ENCODE measurements at regions not wholly inside any gene's neighbourhood (a gene's known extent, or its start where the extent isn't known, plus 50 kb on each side); places are given as distances from the start of the nearest gene placed in this dataset.
A peak's percentile ranks its signal among the peaks of the same experiment; 100 is the strongest.
"Not testable (repeated sequence)": the region's sequence is repeated elsewhere in the genome, so short reads cannot be mapped to it uniquely, and the experiment has no call there.

- CTCF ChIA-PET = interaction anchor here (0.6 to 0.8 kb wide), 5 partner anchors 10 to 620 kb away, joined by 3 to 5 read pairs (median 3); no protein-coding TSS in a partner anchor
- not testable (repeated sequence) for DNase-seq (ENCODE audit: low spot score)
Observed at GRCh38 chr14:106153362-106153955, 627.1 kb downstream of the TMEM121 start.

GRCh38 chr14:106163316-106163715 lies 636.9 kb downstream of the TMEM121 start:
- ChIA-PET POLR2A (ENCODE audit: low non-redundant PET) (no interaction called here), CTCF (interaction anchor here (0.5 kb wide), 1 partner anchor 9 kb away, joined by 3 read pairs; no protein-coding TSS in a partner anchor)
- H3K27ac ChIP-seq = no peak overlapping the region
- DNase-seq (ENCODE audit: low spot score) = no peak
- TF ChIP-seq, protein P1, sequence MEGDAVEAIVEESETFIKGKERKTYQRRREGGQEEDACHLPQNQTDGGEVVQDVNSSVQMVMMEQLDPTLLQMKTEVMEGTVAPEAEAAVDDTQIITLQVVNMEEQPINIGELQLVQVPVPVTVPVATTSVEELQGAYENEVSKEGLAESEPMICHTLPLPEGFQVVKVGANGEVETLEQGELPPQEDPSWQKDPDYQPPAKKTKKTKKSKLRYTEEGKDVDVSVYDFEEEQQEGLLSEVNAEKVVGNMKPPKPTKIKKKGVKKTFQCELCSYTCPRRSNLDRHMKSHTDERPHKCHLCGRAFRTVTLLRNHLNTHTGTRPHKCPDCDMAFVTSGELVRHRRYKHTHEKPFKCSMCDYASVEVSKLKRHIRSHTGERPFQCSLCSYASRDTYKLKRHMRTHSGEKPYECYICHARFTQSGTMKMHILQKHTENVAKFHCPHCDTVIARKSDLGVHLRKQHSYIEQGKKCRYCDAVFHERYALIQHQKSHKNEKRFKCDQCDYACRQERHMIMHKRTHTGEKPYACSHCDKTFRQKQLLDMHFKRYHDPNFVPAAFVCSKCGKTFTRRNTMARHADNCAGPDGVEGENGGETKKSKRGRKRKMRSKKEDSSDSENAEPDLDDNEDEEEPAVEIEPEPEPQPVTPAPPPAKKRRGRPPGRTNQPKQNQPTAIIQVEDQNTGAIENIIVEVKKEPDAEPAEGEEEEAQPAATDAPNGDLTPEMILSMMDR (conservative IDR thresholded peaks at IDR 0.05; ENCODE audit: low read depth) = no peak

More at GRCh38 chr14:106153362-106153955, 627.1 kb downstream of the TMEM121 start:
- TF ChIP-seq, protein P1 (conservative IDR thresholded peaks at IDR 0.05; ENCODE audit: low read depth) = peak; percentile 94
- POLR2A ChIA-PET (ENCODE audit: low non-redundant PET); H3K27ac ChIP-seq: not testable (repeated sequence)

GRCh38 chr14:106163812-106164211 lies 637.4 kb downstream of the TMEM121 start:
- POLR2A ChIA-PET (ENCODE audit: low non-redundant PET); CTCF ChIA-PET; DNase-seq (ENCODE audit: low spot score); H3K27ac ChIP-seq: not testable (repeated sequence)

- no peak for DNase-seq (ENCODE audit: low spot score)
- CTCF ChIA-PET = no interaction called here
- POLR2A ChIA-PET (ENCODE audit: low non-redundant PET) = no interaction called here
- no peak overlapping the region for H3K27ac ChIP-seq
- TF ChIP-seq, protein P1 (conservative IDR thresholded peaks at IDR 0.05; ENCODE audit: low read depth) = no peak
Observed at GRCh38 chr14:106166232-106166631, 639.8 kb downstream of the TMEM121 start.

DNA sequence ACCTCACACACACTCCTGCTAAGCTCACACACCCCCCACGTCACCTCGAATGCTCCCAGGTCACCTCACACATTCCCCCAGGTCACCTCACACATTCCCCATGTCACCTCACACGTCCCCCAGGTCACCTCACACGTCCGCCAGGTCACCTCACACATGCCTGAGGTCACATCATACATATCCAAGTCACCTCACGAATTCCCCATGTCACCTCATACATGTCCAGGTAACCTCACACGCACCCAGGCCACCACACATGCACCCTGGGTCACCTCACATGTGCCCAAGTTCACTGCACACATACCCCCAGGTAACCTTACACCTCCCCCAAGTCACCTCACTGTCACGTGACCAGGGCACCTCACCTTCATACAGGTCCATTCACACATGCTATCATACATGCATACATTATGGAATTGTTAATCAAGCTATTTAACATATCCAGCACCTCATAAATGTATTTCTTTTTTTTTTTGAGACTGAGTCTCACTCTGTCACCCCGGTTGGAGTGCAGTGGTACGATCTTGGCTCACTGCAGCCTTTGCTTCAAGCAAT lies 640.3 kb downstream of the TMEM121 start:
- ChIA-PET CTCF (no interaction called here), POLR2A (ENCODE audit: low non-redundant PET) (no interaction called here)
- DNase-seq (ENCODE audit: low spot score) = no peak
- H3K27ac ChIP-seq = no peak overlapping the region
- TF ChIP-seq, protein P1 (conservative IDR thresholded peaks at IDR 0.05; ENCODE audit: low read depth) = no peak

- H3K27ac ChIP-seq; POLR2A ChIA-PET (ENCODE audit: low non-redundant PET); DNase-seq (ENCODE audit: low spot score): not testable (repeated sequence)
- CTCF ChIA-PET = interaction anchor here (0.6 to 1.1 kb wide), 2 partner anchors 16 to 394 kb away, joined by 3 to 4 read pairs; no protein-coding TSS in a partner anchor
- TF ChIP-seq, protein P1 (conservative IDR thresholded peaks at IDR 0.05; ENCODE audit: low read depth) = peak; percentile 32
Observed at GRCh38 chr14:106170163-106170658, 643.8 kb downstream of the TMEM121 start.

DNA sequence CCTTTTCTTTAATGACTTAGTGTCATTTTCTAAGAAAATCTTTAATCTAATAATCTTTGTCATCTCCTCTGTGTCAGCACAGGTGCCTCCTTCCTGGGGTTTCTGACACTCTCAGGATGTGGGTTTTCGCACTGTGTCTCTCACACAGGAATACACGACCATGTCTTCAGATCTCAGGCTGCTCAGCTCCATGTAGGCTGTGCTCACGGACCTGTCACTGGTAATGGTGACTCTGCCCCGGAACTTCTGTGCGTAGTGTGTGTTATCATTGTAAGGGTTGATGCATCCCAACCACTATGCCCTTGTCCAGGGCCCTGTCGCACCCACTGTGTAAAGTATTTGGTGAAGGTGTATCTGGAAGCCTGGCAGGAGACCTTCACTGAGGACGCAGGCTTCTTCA lies 647.8 kb downstream of the TMEM121 start:
- ChIA-PET CTCF (no interaction called here), POLR2A (ENCODE audit: low non-redundant PET) (no interaction called here)
- H3K27ac ChIP-seq = no peak overlapping the region
- DNase-seq (ENCODE audit: low spot score) = no peak
- TF ChIP-seq, protein P1 (conservative IDR thresholded peaks at IDR 0.05; ENCODE audit: low read depth) = no peak

- CTCF ChIA-PET; POLR2A ChIA-PET (ENCODE audit: low non-redundant PET); H3K27ac ChIP-seq; DNase-seq (ENCODE audit: low spot score): not testable (repeated sequence)
Observed at GRCh38 chr14:106177266-106178246, 651.2 kb downstream of the TMEM121 start.
